Common myeloid progenitor, CD34-positive (primary cell): ENCODE measurements at regions not wholly inside any gene's neighbourhood (a gene's known extent, or its start where the extent isn't known, plus 50 kb on each side); places are given as distances from the start of the nearest gene placed in this dataset.
A peak's percentile ranks its signal among the peaks of the same experiment; 100 is the strongest.

Experiments used
- CTCF ChIA-PET: fragments of 350-600 bp; sonication (Branson Sonifier 250); formaldehyde crosslinking; loops from one replicate; lab custom pipeline; 2021; ENCODE audit warnings: antibody characterized with exemption; lab: Charles Lee
- POLR2A ChIA-PET: fragments of 350-600 bp; sonication (Branson Sonifier 250); formaldehyde crosslinking; loops from one replicate; lab custom pipeline; 2021; ENCODE audit warnings: antibody characterized with exemption; lab: Charles Lee
- DNase-seq, 3 donors: peaks; one replicate each; pipeline versions ENCODE4 v3.0.0 to v3.0.0-alpha.2; 2013
- H3K27ac ChIP-seq, 2 experiments: 1 replicate in 1 of 2; 2 replicates in 1 of 2; pipeline ENCODE4 v1.7.0; 2013; ENCODE audit warnings: inconsistent platforms in 2 of 2, low read length in 2 of 2, mild to moderate bottlenecking in 2 of 2, low read depth in 1 of 2, moderate library complexity in 1 of 2; ENCODE audit not compliant: severe bottlenecking in 2 of 2, insufficient read depth in 1 of 2, poor library complexity in 1 of 2
- H3K27me3 ChIP-seq, 5 experiments: replicated peaks in 2 of 5; 1 replicate in 3 of 5; 2 replicates in 2 of 5; pipeline versions ENCODE4 v1.6.1 to v1.7.0; 2013; ENCODE audit warnings: low read length in 4 of 5, mild to moderate bottlenecking in 2 of 5, moderate library complexity in 2 of 5, inconsistent platforms in 1 of 5; ENCODE audit not compliant: insufficient read depth in 5 of 5, control insufficient read depth in 4 of 5
- H3K36me3 ChIP-seq, 4 experiments: 1 replicate in 2 of 4; 2 replicates in 2 of 4; pipeline versions ENCODE4 v1.6.1 to v1.7.0; 2013; ENCODE audit warnings: low read length in 3 of 4, control low read depth in 1 of 4, mild to moderate bottlenecking in 1 of 4; ENCODE audit not compliant: control insufficient read depth in 4 of 4, insufficient read depth in 4 of 4
- H3K4me1 ChIP-seq, 4 experiments: 1 replicate in 3 of 4; 2 replicates in 1 of 4; pipeline versions ENCODE4 v1.6.1 to v1.7.1; 2013; ENCODE audit warnings: low read length in 3 of 4, mild to moderate bottlenecking in 3 of 4, control low read depth in 1 of 4, inconsistent platforms in 1 of 4, moderate library complexity in 1 of 4; ENCODE audit not compliant: control insufficient read depth in 4 of 4, insufficient read depth in 4 of 4; ENCODE audit errors: control extremely low read depth in 1 of 4
- H3K4me3 ChIP-seq, 7 experiments: 1 replicate in 4 of 7; 2 replicates in 3 of 7; pipeline versions ENCODE4 v1.5.1 to v1.7.0; 2013; ENCODE audit warnings: mild to moderate bottlenecking in 7 of 7, low read length in 6 of 7, moderate library complexity in 6 of 7, inconsistent platforms in 2 of 7, low read depth in 2 of 7, control low read depth in 1 of 7; ENCODE audit not compliant: insufficient read depth in 4 of 7, control insufficient read depth in 1 of 7; ENCODE audit errors: extremely low read depth in 1 of 7
- H3K9me3 ChIP-seq, 5 experiments: 1 replicate in 4 of 5; 2 replicates in 1 of 5; pipeline versions ENCODE4 v1.6.1 to v1.7.1; 2013; ENCODE audit warnings: low read length in 4 of 5, mild to moderate bottlenecking in 2 of 5, inconsistent platforms in 1 of 5, low read depth in 1 of 5, moderate library complexity in 1 of 5; ENCODE audit not compliant: control insufficient read depth in 4 of 5, insufficient read depth in 2 of 5; ENCODE audit errors: control extremely low read depth in 1 of 5
- WGBS: methylation state at CpG from one replicate; pipeline ENCODE4 v1.1.5; 2013; ENCODE audit not compliant: insufficient coverage; 5-methylcytosine and 5-hydroxymethylcytosine counted together

- POLR2A ChIA-PET: no interaction called here
- Histone ChIP-seq H3K4me3 (no peak overlapping the region), H3K4me1 (peaks cover 0 to 6% (median 0%) of the 10 kb centered on the region in 4 experiments), H3K27me3 (no peaks in the 10 kb centered on the region), H3K27ac (no peak overlapping the region), H3K36me3 (no peaks in the 10 kb centered on the region), H3K9me3 (no peaks in the 10 kb centered on the region)
- 100% methylated on average over 1 of the region's 2 CpGs for WGBS
- CTCF ChIA-PET: no interaction called here
- DNase-seq: no peak
Observed at GRCh38 chr15:95912728-95913127, 417.8 kb upstream of the NR2F2 start.

DNA sequence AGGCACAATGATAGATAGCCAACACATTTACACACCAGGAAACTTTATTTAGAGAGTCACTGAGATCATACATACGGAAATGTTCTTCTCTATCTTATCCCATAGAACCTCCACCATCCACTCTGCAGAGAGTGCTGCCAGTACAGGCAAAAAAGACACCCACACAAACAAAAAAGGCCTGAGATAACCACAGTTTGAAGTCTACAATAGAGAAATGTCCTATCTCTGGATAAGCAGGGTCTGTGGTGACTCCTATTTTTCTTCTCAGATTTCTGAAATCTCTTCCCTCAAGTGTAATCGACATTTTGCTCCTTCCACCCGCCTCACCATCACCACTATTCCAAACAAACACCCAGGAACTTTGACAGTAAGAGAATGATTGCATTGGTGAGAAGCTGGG is 413.9 kb upstream of the NR2F2 start:
- Histone ChIP-seq H3K36me3 (no peaks in the 10 kb centered on the region), H3K4me3 (no peak overlapping the region), H3K4me1 (peaks cover 0 to 6% (median 2%) of the 10 kb centered on the region in 4 experiments), H3K27me3 (no peaks in the 10 kb centered on the region), H3K9me3 (no peaks in the 10 kb centered on the region), H3K27ac (no peak overlapping the region)
- no peak for DNase-seq
- WGBS: no CpG with 5 or more reads among the region's 3 CpGs
- ChIA-PET POLR2A (no interaction called here), CTCF (no interaction called here)

GRCh38 chr15:95918525-95918924 is 412.0 kb upstream of the NR2F2 start:
- WGBS: 100% methylated on average over 1 of the region's 3 CpGs
- H3K27me3 ChIP-seq: no peaks in the 10 kb centered on the region

DNA sequence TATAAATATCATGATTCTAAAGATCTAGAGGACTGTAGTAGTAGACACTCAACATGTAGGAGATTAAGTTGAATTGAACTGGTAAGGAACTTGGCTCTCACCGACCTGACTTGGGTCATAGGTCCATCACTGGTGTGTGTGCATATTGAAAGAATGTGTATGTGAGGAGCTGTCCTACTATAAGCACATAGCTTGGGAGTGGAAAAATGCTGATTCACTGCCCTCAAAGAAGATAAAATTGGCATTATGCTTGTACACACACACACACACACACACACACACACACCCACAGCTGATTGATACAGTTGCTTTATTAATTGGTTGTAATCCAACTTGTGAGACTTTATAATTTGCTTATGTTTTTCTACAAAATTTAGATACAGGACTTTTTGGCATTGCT is 411.0 kb upstream of the NR2F2 start:
- peaks cover 0 to 4% (median 0%) of the 10 kb centered on the region in 4 experiments for H3K4me1 ChIP-seq
- H3K9me3 ChIP-seq: no peaks in the 10 kb centered on the region
- H3K27ac ChIP-seq: no peak overlapping the region
- H3K27me3 ChIP-seq: no peaks in the 10 kb centered on the region
- POLR2A ChIA-PET: no interaction called here
- no peak overlapping the region for H3K4me3 ChIP-seq
- CTCF ChIA-PET: interaction anchor here (0.8 to 1.4 kb wide), 2 partner anchors 8 to 45 kb away, joined by 3 to 4 read pairs; no protein-coding TSS in a partner anchor
- 92% methylated on average over 1 of the region's 1 CpG for WGBS
- H3K36me3 ChIP-seq: no peaks in the 10 kb centered on the region
- peak in 2 of 3 donors; percentile 18 to 32 for DNase-seq

More at GRCh38 chr15:95918525-95918924, 412.0 kb upstream of the NR2F2 start:
- ChIA-PET CTCF (interaction anchor here (1.4 kb wide), 1 partner anchor 9 kb away, joined by 4 read pairs; no protein-coding TSS in a partner anchor), POLR2A (no interaction called here)
- H3K9me3 ChIP-seq: no peaks in the 10 kb centered on the region
- H3K4me1 ChIP-seq: peaks cover 0 to 6% (median 2%) of the 10 kb centered on the region in 4 experiments
- DNase-seq: no peak
- no peaks in the 10 kb centered on the region for H3K36me3 ChIP-seq
- H3K4me3 ChIP-seq: no peak overlapping the region
- no peak overlapping the region for H3K27ac ChIP-seq

DNA sequence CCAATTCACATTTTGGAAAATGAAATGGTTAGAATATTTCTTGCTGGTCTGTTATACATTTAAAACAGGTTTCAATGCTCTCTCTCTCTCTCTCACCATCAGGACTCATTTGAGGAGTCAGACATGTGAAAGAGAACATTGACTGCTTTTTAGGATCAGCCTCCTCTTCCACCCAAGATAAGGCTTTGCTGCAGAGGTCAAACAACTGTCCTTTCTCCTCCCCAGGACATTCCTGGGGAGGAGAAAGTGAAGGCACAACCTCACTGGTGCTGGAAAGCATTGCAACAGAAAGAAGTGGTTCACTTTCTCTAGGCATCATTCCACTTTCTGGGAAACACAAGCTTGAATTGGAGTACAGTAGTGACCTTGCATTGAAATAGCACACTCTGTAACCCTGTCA is 409.1 kb upstream of the NR2F2 start:
- POLR2A ChIA-PET: no interaction called here
- Histone ChIP-seq H3K4me1 (peaks cover 0 to 4% (median 0%) of the 10 kb centered on the region in 4 experiments), H3K27ac (no peak overlapping the region), H3K36me3 (no peaks in the 10 kb centered on the region), H3K27me3 (no peaks in the 10 kb centered on the region), H3K9me3 (no peaks in the 10 kb centered on the region), H3K4me3 (no peak overlapping the region)
- DNase-seq: no peak
- CTCF ChIA-PET: no interaction called here

DNA sequence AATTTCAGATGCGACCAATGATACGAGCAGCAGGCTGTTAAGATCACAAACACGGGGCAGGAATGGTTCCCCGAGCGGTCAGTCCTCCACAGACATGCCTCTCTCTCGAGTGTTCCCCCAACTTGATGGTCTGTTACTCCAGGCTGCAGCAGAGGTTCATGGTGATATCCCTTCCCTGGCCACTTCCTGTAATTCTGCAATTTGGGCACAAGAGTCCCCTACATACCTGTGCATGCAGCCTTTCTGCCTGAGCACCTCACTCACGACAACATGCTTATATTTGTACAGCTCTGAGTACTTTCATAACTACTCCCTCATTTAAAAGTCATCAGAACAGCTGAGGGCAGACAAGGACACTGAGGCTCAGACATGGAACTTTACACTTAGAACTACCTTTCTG is 408.1 kb upstream of the NR2F2 start:
- Histone ChIP-seq H3K27ac (no peak overlapping the region), H3K4me1 (peaks cover 0 to 4% (median 0%) of the 10 kb centered on the region in 4 experiments), H3K9me3 (no peaks in the 10 kb centered on the region), H3K36me3 (no peaks in the 10 kb centered on the region), H3K27me3 (no peaks in the 10 kb centered on the region), H3K4me3 (no peak overlapping the region)
- WGBS: 97% methylated on average over 7 of the region's 7 CpGs
- DNase-seq: no peak
- CTCF ChIA-PET: no interaction called here
- POLR2A ChIA-PET: no interaction called here

- 100% methylated on average over 3 of the region's 4 CpGs for WGBS
- Histone ChIP-seq H3K9me3 (no peaks in the 10 kb centered on the region), H3K4me1 (peaks cover 3 to 11% (median 5%) of the 10 kb centered on the region in 4 experiments), H3K36me3 (no peaks in the 10 kb centered on the region), H3K27me3 (no peaks in the 10 kb centered on the region), H3K4me3 (no peak overlapping the region), H3K27ac (no peak overlapping the region)
- CTCF ChIA-PET: no interaction called here
- no peak for DNase-seq
- POLR2A ChIA-PET: no interaction called here
Observed at GRCh38 chr15:95923792-95924191, 406.7 kb upstream of the NR2F2 start.
